Transverse colon (tissue), 4 donors: ENCODE measurements at regions not wholly inside any gene's neighbourhood (a gene's known extent, or its start where the extent isn't known, plus 50 kb on each side); places are given as distances from the start of the nearest gene placed in this dataset.

Experiments
- DNase-seq: peaks from one replicate; pipeline ENCODE4 v3.0.0-alpha.2; 2019
- H3K27ac ChIP-seq, 4 donors: fragments of 200-600 bp; sonication (generic); 2 replicates each; pipeline ENCODE4 v1.5.1; 2016 to 2018; ENCODE audit warnings: inconsistent platforms in 4 of 4
- H3K27me3 ChIP-seq: fragments of 200-600 bp; sonication (generic); 2 replicates; pipeline ENCODE4 v1.5.1; 2017; ENCODE audit warnings: inconsistent platforms
- H3K36me3 ChIP-seq, 4 donors: fragments of 200-600 bp; sonication (generic); 2 replicates each; pipeline ENCODE4 v1.5.1; 2017 to 2019; ENCODE audit warnings: inconsistent platforms in 4 of 4
- H3K4me1 ChIP-seq, 4 donors: fragments of 200-600 bp; sonication (generic); 2 replicates each; pipeline ENCODE4 v1.5.1; 2017 to 2020; ENCODE audit warnings: inconsistent platforms in 4 of 4
- H3K4me3 ChIP-seq, 4 donors: fragments of 200-600 bp; sonication (generic); 1 replicate in 1 of 4; 2 replicates in 3 of 4; pipeline versions ENCODE4 v1.5.1 to v1.6.1; 2017 to 2019; ENCODE audit warnings: inconsistent platforms in 4 of 4
- H3K9me3 ChIP-seq, 2 donors: fragments of 200-600 bp; sonication (generic); 2 replicates each; pipeline ENCODE4 v1.5.1; 2017 to 2019; ENCODE audit warnings: inconsistent platforms in 2 of 2
- EP300 ChIP-seq: sonication (generic); formaldehyde crosslinking; IDR thresholded peaks from one replicate; pipeline ENCODE4 v1.6.1; 2017; ENCODE audit warnings: antibody characterized with exemption, low read depth
- POLR2A ChIP-seq: fragments of 450-650 bp; IDR thresholded peaks from one replicate; pipeline ENCODE4 v1.6.1; 2016; ENCODE audit warnings: antibody characterized with exemption, mild to moderate bottlenecking, moderate library complexity
- POLR2AphosphoS5 ChIP-seq, 3 donors: sonication (generic); formaldehyde crosslinking; IDR thresholded peaks; one replicate each; pipeline ENCODE4 v1.6.1; 2016; ENCODE audit warnings: antibody characterized with exemption in 3 of 3
- WGBS, 2 donors: methylation state at CpG; one replicate each; pipeline ENCODE4 v1.1.5; 2018; ENCODE audit warnings: low coverage in 1 of 2; 5-methylcytosine and 5-hydroxymethylcytosine counted together
- in situ Hi-C, 4 donors: fragments of 200-750 bp; cut with MboI; loops; one replicate each; pipeline versions ENCODE4 v1.15.0 to v1.15.1; 2017; ENCODE audit warnings: low sequenced_read_pairs in 3 of 4, low pct_ligation_motif_present in 1 of 4, low pct_unique_long_range_greater_than_20kb in 1 of 4
- intact Hi-C: fragments of 100-400 bp; cut with DNase I; formaldehyde crosslinking; loops from one replicate; pipeline ENCODE4 v1.15.1; 2023; ENCODE audit warnings: low total_unique reads
- TF ChIP-seq, protein P1 (sequence below), 5 experiments: fragments of 200-600 bp in 3 of 5; fragments of 450-650 bp in 2 of 5; sonication (generic) in 3 of 5; IDR thresholded peaks; 1 replicate in 2 of 5; 2 replicates in 3 of 5; pipeline ENCODE4 v1.5.1; 2016 to 2017; ENCODE audit warnings: antibody characterized with exemption in 5 of 5, inconsistent platforms in 3 of 5, mild to moderate bottlenecking in 2 of 5, moderate library complexity in 1 of 5

DNA sequence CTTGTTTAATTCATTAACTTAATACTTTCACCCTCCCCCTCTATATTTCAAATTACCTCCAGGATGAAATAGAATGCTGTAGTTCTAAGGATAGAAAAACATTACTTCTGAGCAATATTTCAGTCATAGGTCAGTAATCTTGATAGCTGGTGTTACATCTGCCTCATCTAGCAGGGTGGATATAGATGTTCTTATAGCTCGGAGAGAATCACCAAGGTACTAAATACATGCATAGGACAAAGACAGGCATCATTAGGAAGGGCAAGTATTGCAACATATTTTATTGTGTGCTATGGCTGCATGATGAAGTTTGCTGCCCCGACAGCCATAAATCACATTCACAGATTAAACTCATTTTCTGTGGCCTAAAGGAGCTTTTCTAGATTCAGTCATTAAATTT, 601.0 kb downstream of the FGF9 start:
- 80 to 83% methylated on average over 2 of the region's 2 CpGs for WGBS, 2 donors
- intact Hi-C loops (loop anchor here (10.0 kb wide), 1 partner anchor 627 kb away; no protein-coding TSS in a partner anchor), in situ Hi-C loops (no loop called here)
- no peaks in the 10 kb centered on the region for H3K4me1 ChIP-seq
- TF ChIP-seq, protein P1, sequence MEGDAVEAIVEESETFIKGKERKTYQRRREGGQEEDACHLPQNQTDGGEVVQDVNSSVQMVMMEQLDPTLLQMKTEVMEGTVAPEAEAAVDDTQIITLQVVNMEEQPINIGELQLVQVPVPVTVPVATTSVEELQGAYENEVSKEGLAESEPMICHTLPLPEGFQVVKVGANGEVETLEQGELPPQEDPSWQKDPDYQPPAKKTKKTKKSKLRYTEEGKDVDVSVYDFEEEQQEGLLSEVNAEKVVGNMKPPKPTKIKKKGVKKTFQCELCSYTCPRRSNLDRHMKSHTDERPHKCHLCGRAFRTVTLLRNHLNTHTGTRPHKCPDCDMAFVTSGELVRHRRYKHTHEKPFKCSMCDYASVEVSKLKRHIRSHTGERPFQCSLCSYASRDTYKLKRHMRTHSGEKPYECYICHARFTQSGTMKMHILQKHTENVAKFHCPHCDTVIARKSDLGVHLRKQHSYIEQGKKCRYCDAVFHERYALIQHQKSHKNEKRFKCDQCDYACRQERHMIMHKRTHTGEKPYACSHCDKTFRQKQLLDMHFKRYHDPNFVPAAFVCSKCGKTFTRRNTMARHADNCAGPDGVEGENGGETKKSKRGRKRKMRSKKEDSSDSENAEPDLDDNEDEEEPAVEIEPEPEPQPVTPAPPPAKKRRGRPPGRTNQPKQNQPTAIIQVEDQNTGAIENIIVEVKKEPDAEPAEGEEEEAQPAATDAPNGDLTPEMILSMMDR (IDR thresholded peaks at IDR 0.05): no peak
- no peak for TF ChIP-seq EP300
- no peak for TF ChIP-seq POLR2A
- no peak for TF ChIP-seq POLR2AphosphoS5 (IDR thresholded peaks at IDR 0.05)
- no peaks in the 10 kb centered on the region for H3K9me3 ChIP-seq
- DNase-seq: no peak
- H3K27me3 ChIP-seq: no peaks in the 10 kb centered on the region
- H3K36me3 ChIP-seq: no peaks in the 10 kb centered on the region
- no peak overlapping the region for H3K27ac ChIP-seq
- H3K4me3 ChIP-seq: no peak overlapping the region

GRCh38 chr13:22275393-22275792, 604.5 kb downstream of the FGF9 start:
- intact Hi-C loops: loop anchor here (10.0 kb wide), 1 partner anchor 631 kb away; no protein-coding TSS in a partner anchor
- in situ Hi-C loops: loop anchor here in 3 of 4 donors (25.0 kb wide), 1 partner anchor 638 kb away; no protein-coding TSS in a partner anchor
- TF ChIP-seq EP300 (no peak), POLR2A (no peak), POLR2AphosphoS5 (IDR thresholded peaks at IDR 0.05) (no peak)
- TF ChIP-seq, protein P1 (IDR thresholded peaks at IDR 0.05): no peak
- Histone ChIP-seq H3K27ac (no peak overlapping the region), H3K36me3 (no peaks in the 10 kb centered on the region), H3K4me1 (no peaks in the 10 kb centered on the region), H3K4me3 (no peak overlapping the region), H3K9me3 (no peaks in the 10 kb centered on the region), H3K27me3 (no peaks in the 10 kb centered on the region)
- no peak for DNase-seq
- 90% methylated on average over 3 of the region's 3 CpGs; no CpG with 5 or more reads in 1 of the 2 donors for WGBS, 2 donors

- no peaks in the 10 kb centered on the region for H3K4me1 ChIP-seq
- H3K36me3 ChIP-seq: no peaks in the 10 kb centered on the region
- no peak for TF ChIP-seq POLR2A
- in situ Hi-C loops (loop anchor here in 3 of 4 donors (25.0 kb wide), 1 partner anchor 639 kb away; no protein-coding TSS in a partner anchor), intact Hi-C loops (loop anchor here (10.0 kb wide), 1 partner anchor 632 kb away; no protein-coding TSS in a partner anchor)
- 76 to 89% methylated on average over 2 to 5 of the region's 5 CpGs for WGBS, 2 donors
- no peaks in the 10 kb centered on the region for H3K27me3 ChIP-seq
- H3K4me3 ChIP-seq: no peak overlapping the region
- H3K9me3 ChIP-seq: no peaks in the 10 kb centered on the region
- no peak for DNase-seq
- no peak overlapping the region for H3K27ac ChIP-seq
Measured at GRCh38 chr13:22276616-22277015, 605.7 kb downstream of the FGF9 start.

DNA sequence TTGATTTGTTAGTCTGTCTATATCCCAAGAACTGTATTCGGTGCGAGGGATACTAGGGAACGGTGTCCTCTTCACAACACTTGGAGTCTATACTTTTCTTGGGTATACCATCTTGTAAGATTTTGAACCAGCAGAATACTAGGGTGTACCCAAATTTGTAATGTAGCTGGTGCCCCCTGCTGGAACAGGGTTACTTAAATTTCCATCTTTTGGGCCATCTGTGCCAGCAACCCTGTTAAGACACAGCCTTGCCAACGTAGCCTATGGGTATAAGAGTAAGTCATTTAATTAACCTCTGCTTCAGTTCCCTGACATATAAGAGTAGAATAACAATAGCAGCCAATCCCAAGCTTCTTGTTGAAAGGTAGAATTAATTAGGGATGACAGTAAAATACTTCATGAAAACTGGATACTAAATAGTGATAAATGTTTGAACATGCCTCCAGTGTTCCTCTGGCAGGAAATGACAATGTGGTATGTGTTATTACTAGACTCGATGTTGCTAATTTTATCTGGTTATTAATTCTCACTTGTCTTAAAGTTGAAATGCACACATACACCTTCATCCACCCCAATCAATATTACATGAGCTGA, 607.6 kb downstream of the FGF9 start:
- in situ Hi-C loops: loop anchor here in 3 of 4 donors (25.0 kb wide), 1 partner anchor 641 kb away; no protein-coding TSS in a partner anchor
- WGBS, 2 donors: 8 to 47% methylated on average over 2 to 5 of the region's 5 CpGs

More for the DNA sequence above, 607.6 kb downstream of the FGF9 start:
- Histone ChIP-seq H3K27ac (no peak overlapping the region), H3K4me3 (no peak overlapping the region), H3K27me3 (no peaks in the 10 kb centered on the region), H3K9me3 (no peaks in the 10 kb centered on the region), H3K4me1 (no peaks in the 10 kb centered on the region), H3K36me3 (no peaks in the 10 kb centered on the region)
- intact Hi-C loops: loop anchor here (10.0 kb wide), 1 partner anchor 634 kb away; no protein-coding TSS in a partner anchor
- TF ChIP-seq, protein P1 (IDR thresholded peaks at IDR 0.05): peak; percentile 41 to 52 (median 47)
- no peak for TF ChIP-seq POLR2AphosphoS5 (IDR thresholded peaks at IDR 0.05)
- peak; percentile 68 for DNase-seq
